Fibroblast of lung (primary cell): ENCODE measurements at regions not wholly inside any gene's neighbourhood (a gene's known extent, or its start where the extent isn't known, plus 50 kb on each side); places are given as distances from the start of the nearest gene placed in this dataset.

Experiments used
- DNase-seq, 2 donors: peaks; one replicate each; pipeline versions ENCODE4 v3.0.0 to v3.0.0-alpha.2; 2010; ENCODE audit warnings: low read depth in 2 of 2
- H2AFZ ChIP-seq: 2 replicates; pipeline ENCODE4 v1.5.1; 2012; ENCODE audit warnings: low read length, control low read depth, inconsistent platforms
- H3K27ac ChIP-seq: 2 replicates; pipeline ENCODE4 v1.5.1; 2011; ENCODE audit warnings: low read length, control low read depth; ENCODE audit not compliant: insufficient read depth
- H3K27me3 ChIP-seq: 2 replicates; pipeline ENCODE4 v1.5.1; 2011; ENCODE audit warnings: mild to moderate bottlenecking, low read length; ENCODE audit not compliant: control insufficient read depth, insufficient read depth
- H3K36me3 ChIP-seq: 2 replicates; pipeline ENCODE4 v1.5.1; 2011; ENCODE audit warnings: low read length; ENCODE audit not compliant: control insufficient read depth, insufficient read depth
- H3K4me1 ChIP-seq: 2 replicates; pipeline ENCODE4 v1.5.1; 2011; ENCODE audit warnings: low read length; ENCODE audit not compliant: control insufficient read depth, insufficient read depth; ENCODE audit errors: extremely low read depth
- H3K4me2 ChIP-seq: 2 replicates; pipeline ENCODE4 v1.5.1; 2011; ENCODE audit warnings: low read length, control low read depth; ENCODE audit not compliant: insufficient read depth; ENCODE audit errors: extremely low read depth
- H3K4me3 ChIP-seq, 4 experiments: fragments of 200-600 bp in 1 of 4; sonication (generic) in 1 of 4; replicated peaks in 1 of 4; 2 replicates each; pipeline ENCODE4 v1.5.1; 2011 to 2016; ENCODE audit warnings: low read length in 4 of 4, low read depth in 3 of 4, mild to moderate bottlenecking in 3 of 4, control low read depth in 2 of 4, inconsistent platforms in 1 of 4, mixed read lengths in 1 of 4; ENCODE audit not compliant: insufficient read depth in 1 of 4; ENCODE audit errors: control extremely low read depth in 1 of 4
- H3K79me2 ChIP-seq: 2 replicates; pipeline ENCODE4 v1.5.1; 2012; ENCODE audit warnings: mild to moderate bottlenecking, low read length, inconsistent platforms; ENCODE audit not compliant: control insufficient read depth, insufficient read depth
- H3K9ac ChIP-seq: 2 replicates; pipeline ENCODE4 v1.5.1; 2011; ENCODE audit warnings: mild to moderate bottlenecking, low read length, control low read depth; ENCODE audit not compliant: insufficient read depth
- H3K9me3 ChIP-seq: 2 replicates; pipeline ENCODE4 v1.5.1; 2012; ENCODE audit warnings: low read depth, low read length; ENCODE audit not compliant: control insufficient read depth, insufficient read depth
- H4K20me1 ChIP-seq: 2 replicates; pipeline ENCODE4 v1.5.1; 2011; ENCODE audit warnings: low read length; ENCODE audit not compliant: control insufficient read depth, insufficient read depth; ENCODE audit errors: extremely low read depth
- CTCF ChIP-seq, 2 donors: IDR thresholded peaks in 1 of 2; conservative IDR thresholded peaks in 1 of 2; 1 replicate in 1 of 2; 2 replicates in 1 of 2; pipeline ENCODE4 v1.5.1; 2011 to 2012; ENCODE audit warnings: low read length in 2 of 2, control low read depth in 1 of 2, inconsistent platforms in 1 of 2, low read depth in 1 of 2, mild to moderate bottlenecking in 1 of 2
- EZH2 ChIP-seq: IDR thresholded peaks from 2 replicates; pipeline ENCODE4 v1.5.1; 2012; ENCODE audit warnings: low read length, control low read depth, mild to moderate bottlenecking; ENCODE audit errors: missing control alignments

DNA sequence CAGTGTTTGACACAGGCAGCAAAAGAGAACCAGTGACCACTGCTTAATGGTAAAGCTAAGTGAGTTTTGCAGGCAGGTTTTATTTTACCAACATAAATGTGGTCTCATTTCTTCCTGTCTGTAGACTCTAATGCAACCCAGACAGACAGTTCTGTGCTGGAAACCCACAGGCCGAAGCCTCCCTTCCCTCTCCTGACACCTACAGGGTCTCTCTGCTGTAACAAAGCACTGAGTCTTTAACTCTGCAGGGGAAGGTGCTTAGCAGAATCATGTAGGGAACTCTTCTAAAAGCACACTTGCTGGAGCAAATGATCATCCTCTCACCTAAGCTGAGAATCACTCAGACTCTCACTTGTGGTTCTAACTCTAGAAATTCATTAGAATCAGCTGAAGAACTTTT is 200.3 kb downstream of the KBTBD8 start:
- Histone ChIP-seq H3K27me3 (no peaks in the 10 kb centered on the region), H3K4me3 (no peak overlapping the region), H3K4me1 (no peaks in the 10 kb centered on the region), H4K20me1 (no peaks in the 10 kb centered on the region), H3K36me3 (no peaks in the 10 kb centered on the region), H3K9me3 (no peaks in the 10 kb centered on the region), H3K9ac (no peak overlapping the region), H3K4me2 (no peak overlapping the region), H2AFZ (no peak overlapping the region), H3K79me2 (no peaks in the 10 kb centered on the region), H3K27ac (no peak overlapping the region)
- no peak for DNase-seq
- no peak for TF ChIP-seq CTCF (conservative IDR thresholded peaks at IDR 0.05 in 1 of 2, IDR thresholded peaks at IDR 0.05 in 1 of 2; ENCODE audit: low read depth in 1 of 2, low read length in 2 of 2)

GRCh38 chr3:67200618-67201017 is 202.5 kb downstream of the KBTBD8 start:
- no peaks in the 10 kb centered on the region for H3K36me3 ChIP-seq
- no peak overlapping the region for H3K27ac ChIP-seq
- H3K9me3 ChIP-seq = no peaks in the 10 kb centered on the region
- no peak for DNase-seq
- H4K20me1 ChIP-seq = no peaks in the 10 kb centered on the region
- no peaks in the 10 kb centered on the region for H3K27me3 ChIP-seq
- no peak overlapping the region for H3K9ac ChIP-seq
- no peaks in the 10 kb centered on the region for H3K79me2 ChIP-seq
- H3K4me3 ChIP-seq = no peak overlapping the region
- no peaks in the 10 kb centered on the region for H3K4me1 ChIP-seq
- H3K4me2 ChIP-seq = no peak overlapping the region
- TF ChIP-seq CTCF (conservative IDR thresholded peaks at IDR 0.05 in 1 of 2, IDR thresholded peaks at IDR 0.05 in 1 of 2; ENCODE audit: low read depth in 1 of 2, low read length in 2 of 2) = no peak
- TF ChIP-seq EZH2 = no peak
- no peak overlapping the region for H2AFZ ChIP-seq

DNA sequence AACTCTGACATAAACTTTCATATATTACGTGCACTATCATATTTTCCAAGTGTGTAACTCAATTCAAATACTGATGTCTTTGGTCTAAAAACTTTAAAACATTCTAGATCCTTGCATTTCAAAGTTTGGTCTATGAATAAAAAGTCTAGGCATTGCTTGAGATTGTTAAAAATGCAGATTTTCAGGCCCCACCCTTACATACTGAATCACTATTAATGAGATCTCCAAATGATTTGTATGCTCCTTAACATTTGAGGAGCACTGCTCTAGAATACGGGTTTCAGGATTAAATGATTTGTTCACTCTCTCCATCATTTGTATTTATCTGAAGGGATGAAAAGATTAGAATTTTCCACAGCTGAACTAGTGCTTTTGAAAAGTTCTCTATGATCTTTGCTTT is 202.9 kb downstream of the KBTBD8 start:
- Histone ChIP-seq H3K9ac (no peak overlapping the region), H3K27ac (no peak overlapping the region), H3K79me2 (no peaks in the 10 kb centered on the region), H3K4me3 (no peak overlapping the region), H3K9me3 (no peaks in the 10 kb centered on the region), H4K20me1 (no peaks in the 10 kb centered on the region), H2AFZ (no peak overlapping the region), H3K36me3 (no peaks in the 10 kb centered on the region), H3K4me2 (no peak overlapping the region), H3K4me1 (no peaks in the 10 kb centered on the region), H3K27me3 (no peaks in the 10 kb centered on the region)
- TF ChIP-seq EZH2 = no peak
- no peak for TF ChIP-seq CTCF (conservative IDR thresholded peaks at IDR 0.05 in 1 of 2, IDR thresholded peaks at IDR 0.05 in 1 of 2; ENCODE audit: low read depth in 1 of 2, low read length in 2 of 2)
- no peak for DNase-seq
